ENCODE measurements at regions not wholly inside any gene's neighbourhood (a gene's known extent, or its start where the extent isn't known, plus 50 kb on each side); places are given as distances from the start of the nearest gene placed in this dataset.
"Not testable (repeated sequence)": the region's sequence is repeated elsewhere in the genome, so short reads cannot be mapped to it uniquely, and the experiment has no call there.

DNA sequence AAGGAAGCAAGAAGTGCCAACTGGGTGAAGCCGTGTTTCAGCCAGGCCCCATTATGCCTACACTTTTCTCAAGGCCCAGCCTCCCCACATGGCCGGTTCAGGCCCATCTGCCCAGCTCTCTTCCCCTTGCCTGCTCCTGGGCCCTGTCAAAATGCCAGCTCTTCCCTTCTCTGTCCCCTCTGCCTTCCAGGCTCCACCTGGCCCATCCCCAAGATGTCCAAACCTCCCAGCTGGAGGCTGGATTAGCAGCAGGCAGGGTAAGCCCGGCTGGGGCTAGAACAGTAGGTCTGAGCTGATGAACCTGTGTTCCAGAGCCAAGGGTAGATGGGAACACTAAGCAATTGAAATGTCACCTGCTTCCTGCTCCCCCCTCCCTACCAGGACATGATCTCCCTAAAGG, 64.1 kb upstream of the HSPA9 start:
- Mint-ChIP-seq H3K4me3 (ENCODE audit: unreplicated experiment) (no peak overlapping the region), H3K27me3 (ENCODE audit: unreplicated experiment) (peaks cover 5% of the 10 kb centered on the region), H3K27ac (ENCODE audit: unreplicated experiment) (no peak overlapping the region), H3K9me3 (ENCODE audit: unreplicated experiment) (no peaks in the 10 kb centered on the region), H3K36me3 (ENCODE audit: low read depth, unreplicated experiment) (no peaks in the 10 kb centered on the region), H3K4me1 (ENCODE audit: unreplicated experiment) (peaks cover 14% of the 10 kb centered on the region)
- TF ChIP-seq, protein P1, sequence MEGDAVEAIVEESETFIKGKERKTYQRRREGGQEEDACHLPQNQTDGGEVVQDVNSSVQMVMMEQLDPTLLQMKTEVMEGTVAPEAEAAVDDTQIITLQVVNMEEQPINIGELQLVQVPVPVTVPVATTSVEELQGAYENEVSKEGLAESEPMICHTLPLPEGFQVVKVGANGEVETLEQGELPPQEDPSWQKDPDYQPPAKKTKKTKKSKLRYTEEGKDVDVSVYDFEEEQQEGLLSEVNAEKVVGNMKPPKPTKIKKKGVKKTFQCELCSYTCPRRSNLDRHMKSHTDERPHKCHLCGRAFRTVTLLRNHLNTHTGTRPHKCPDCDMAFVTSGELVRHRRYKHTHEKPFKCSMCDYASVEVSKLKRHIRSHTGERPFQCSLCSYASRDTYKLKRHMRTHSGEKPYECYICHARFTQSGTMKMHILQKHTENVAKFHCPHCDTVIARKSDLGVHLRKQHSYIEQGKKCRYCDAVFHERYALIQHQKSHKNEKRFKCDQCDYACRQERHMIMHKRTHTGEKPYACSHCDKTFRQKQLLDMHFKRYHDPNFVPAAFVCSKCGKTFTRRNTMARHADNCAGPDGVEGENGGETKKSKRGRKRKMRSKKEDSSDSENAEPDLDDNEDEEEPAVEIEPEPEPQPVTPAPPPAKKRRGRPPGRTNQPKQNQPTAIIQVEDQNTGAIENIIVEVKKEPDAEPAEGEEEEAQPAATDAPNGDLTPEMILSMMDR (IDR thresholded peaks at IDR 0.05; ENCODE audit: unreplicated experiment) = no peak
- DNase-seq (ENCODE audit: low spot score) = no peak

DNA sequence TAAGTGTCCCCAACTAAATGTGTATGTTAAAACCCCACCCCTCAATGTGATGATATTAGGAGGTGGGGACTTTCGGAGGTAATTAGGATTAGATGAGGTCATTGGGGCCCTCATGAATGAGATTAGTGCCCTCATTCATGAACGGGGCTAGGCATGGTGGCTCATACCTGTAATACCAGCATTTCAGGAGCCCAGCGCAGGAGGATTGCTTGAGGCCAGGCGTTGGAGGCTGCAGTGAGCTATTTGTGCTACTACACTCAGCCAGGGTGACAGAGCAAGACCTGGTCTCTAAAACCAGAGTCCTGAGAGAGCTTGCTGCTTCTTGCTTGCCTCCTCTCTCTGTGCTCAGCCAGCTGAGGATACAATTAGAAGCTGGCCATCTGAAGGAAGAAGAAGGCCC, 62.1 kb upstream of the HSPA9 start:
- TF ChIP-seq, protein P1 (IDR thresholded peaks at IDR 0.05; ENCODE audit: unreplicated experiment) = no peak
- Mint-ChIP-seq H3K27me3 (ENCODE audit: unreplicated experiment) (peaks cover 5% of the 10 kb centered on the region), H3K36me3 (ENCODE audit: low read depth, unreplicated experiment) (no peaks in the 10 kb centered on the region), H3K9me3 (ENCODE audit: unreplicated experiment) (no peaks in the 10 kb centered on the region), H3K27ac (ENCODE audit: unreplicated experiment) (no peak overlapping the region), H3K4me3 (ENCODE audit: unreplicated experiment) (no peak overlapping the region), H3K4me1 (ENCODE audit: unreplicated experiment) (peaks cover 18% of the 10 kb centered on the region)
- DNase-seq (ENCODE audit: low spot score) = no peak

DNA sequence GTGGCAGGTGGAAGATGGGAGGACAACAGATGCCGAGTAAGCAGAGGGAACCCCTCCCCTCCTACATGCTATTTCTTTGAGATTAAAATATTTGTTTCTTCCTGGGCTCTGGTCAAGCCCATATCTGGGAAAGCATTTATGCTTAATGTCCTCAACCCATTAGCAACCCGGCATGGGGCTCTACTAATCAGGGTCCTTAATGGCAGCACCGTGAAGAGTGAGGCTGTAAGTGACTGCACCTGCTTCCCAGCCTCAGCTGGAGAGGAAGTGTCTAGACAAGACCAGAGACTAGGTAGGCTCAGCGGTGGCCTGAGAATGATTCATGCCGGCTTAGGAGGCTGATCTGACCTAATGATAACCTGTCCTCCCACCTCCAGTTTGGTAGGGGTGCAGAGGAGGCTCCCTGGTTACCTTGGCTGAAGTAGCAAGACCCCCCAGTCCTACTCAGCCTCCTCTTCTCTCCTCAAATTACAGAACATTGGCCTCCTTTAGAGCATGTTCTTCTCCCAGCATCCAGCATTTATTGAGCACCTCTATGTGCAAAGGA, 61.3 kb upstream of the HSPA9 start:
- no peak for DNase-seq (ENCODE audit: low spot score)
- peaks cover 25% of the 10 kb centered on the region for H3K4me1 Mint-ChIP-seq (ENCODE audit: unreplicated experiment)

DNA sequence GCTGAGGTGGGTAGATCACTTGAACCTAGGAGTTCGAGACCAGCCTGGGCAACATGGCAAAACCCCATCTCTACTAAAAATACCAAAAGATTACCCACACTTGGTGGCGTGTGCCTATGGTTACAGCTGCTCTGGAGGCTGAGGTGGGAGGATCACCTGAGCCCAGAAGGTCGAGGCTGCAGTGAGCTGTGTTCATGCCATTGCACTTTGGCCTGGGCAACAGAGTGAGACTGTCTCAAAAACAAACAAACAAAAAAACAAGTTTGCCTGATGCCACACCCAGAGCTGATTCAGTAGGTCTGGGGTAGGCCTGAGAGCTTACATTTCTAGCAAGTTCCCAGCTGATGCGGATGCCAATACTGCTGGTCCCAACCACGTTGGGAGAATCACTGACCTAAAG, 60.5 kb upstream of the HSPA9 start:
- H3K36me3 Mint-ChIP-seq (ENCODE audit: low read depth, unreplicated experiment) = no peaks in the 10 kb centered on the region
- no peaks in the 10 kb centered on the region for H3K9me3 Mint-ChIP-seq (ENCODE audit: unreplicated experiment)
- no peak overlapping the region for H3K4me3 Mint-ChIP-seq (ENCODE audit: unreplicated experiment)
- peaks cover 22% of the 10 kb centered on the region for H3K4me1 Mint-ChIP-seq (ENCODE audit: unreplicated experiment)
- TF ChIP-seq, protein P1 (IDR thresholded peaks at IDR 0.05; ENCODE audit: unreplicated experiment) = no peak
- DNase-seq (ENCODE audit: low spot score) = no peak
- H3K27ac Mint-ChIP-seq (ENCODE audit: unreplicated experiment) = no peak overlapping the region
- H3K27me3 Mint-ChIP-seq (ENCODE audit: unreplicated experiment) = peaks cover 4% of the 10 kb centered on the region

More for the DNA sequence above, 61.3 kb upstream of the HSPA9 start:
- Mint-ChIP-seq H3K9me3 (ENCODE audit: unreplicated experiment) (no peaks in the 10 kb centered on the region), H3K27ac (ENCODE audit: unreplicated experiment) (no peak overlapping the region), H3K4me3 (ENCODE audit: unreplicated experiment) (no peak overlapping the region), H3K27me3 (ENCODE audit: unreplicated experiment) (peaks cover 4% of the 10 kb centered on the region), H3K36me3 (ENCODE audit: low read depth, unreplicated experiment) (no peaks in the 10 kb centered on the region)
- TF ChIP-seq, protein P1 (IDR thresholded peaks at IDR 0.05; ENCODE audit: unreplicated experiment) = no peak

DNA sequence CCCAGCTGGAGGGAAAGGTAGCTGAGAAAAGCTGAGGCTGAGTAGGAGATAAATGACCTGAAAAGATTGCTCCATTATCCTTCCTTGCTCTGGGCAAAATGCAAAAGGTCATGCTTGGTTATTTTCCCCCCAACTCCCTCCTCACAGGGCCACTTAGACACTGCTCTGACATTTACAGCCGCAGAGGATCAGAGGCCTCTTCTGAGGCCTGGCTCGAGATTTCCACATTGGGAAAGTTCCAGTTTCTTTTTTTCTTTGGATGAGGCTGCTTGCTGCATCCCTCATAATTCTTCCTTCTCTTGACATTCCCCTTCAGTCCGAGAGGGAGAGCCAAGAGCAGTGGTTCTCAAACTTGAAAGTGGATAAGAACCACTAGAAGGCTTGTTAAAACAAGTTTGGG, 60.1 kb upstream of the HSPA9 start:
- peaks cover 4% of the 10 kb centered on the region for H3K27me3 Mint-ChIP-seq (ENCODE audit: unreplicated experiment)
- H3K4me1 Mint-ChIP-seq (ENCODE audit: unreplicated experiment) = peaks cover 17% of the 10 kb centered on the region
- no peak overlapping the region for H3K27ac Mint-ChIP-seq (ENCODE audit: unreplicated experiment)
- TF ChIP-seq, protein P1 (IDR thresholded peaks at IDR 0.05; ENCODE audit: unreplicated experiment) = no peak
- H3K4me3 Mint-ChIP-seq (ENCODE audit: unreplicated experiment) = no peak overlapping the region
- no peaks in the 10 kb centered on the region for H3K36me3 Mint-ChIP-seq (ENCODE audit: low read depth, unreplicated experiment)
- DNase-seq (ENCODE audit: low spot score) = no peak
- no peaks in the 10 kb centered on the region for H3K9me3 Mint-ChIP-seq (ENCODE audit: unreplicated experiment)

DNA sequence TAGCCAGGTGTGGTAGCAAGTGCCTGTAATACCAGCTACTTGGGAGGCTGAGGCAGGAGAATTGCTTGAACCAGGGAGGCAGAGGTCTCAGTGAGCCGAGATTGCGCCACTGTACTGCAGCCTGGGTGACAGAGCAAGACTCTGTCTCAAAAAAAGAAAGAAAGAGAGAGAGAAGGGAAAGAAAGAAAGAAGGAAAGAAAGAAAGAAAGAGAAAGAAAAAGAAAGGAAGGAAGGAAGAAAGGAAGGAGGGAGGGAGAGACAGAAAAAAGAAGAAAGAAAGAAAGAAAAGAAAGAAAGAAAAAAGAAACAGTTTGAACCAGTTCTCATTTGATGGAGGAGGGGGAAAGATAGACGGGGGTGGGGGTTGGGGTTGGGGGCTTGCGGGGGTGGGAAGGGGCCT, 59.6 kb upstream of the HSPA9 start:
- peaks cover 16% of the 10 kb centered on the region for H3K4me1 Mint-ChIP-seq (ENCODE audit: unreplicated experiment)
- not testable (repeated sequence) for H3K9me3 Mint-ChIP-seq (ENCODE audit: unreplicated experiment); H3K27ac Mint-ChIP-seq (ENCODE audit: unreplicated experiment); DNase-seq (ENCODE audit: low spot score); H3K27me3 Mint-ChIP-seq (ENCODE audit: unreplicated experiment); H3K4me3 Mint-ChIP-seq (ENCODE audit: unreplicated experiment); H3K36me3 Mint-ChIP-seq (ENCODE audit: low read depth, unreplicated experiment)

Data from endothelial cell (in vitro differentiated cells).